Mesendoderm (in vitro differentiated cells): ENCODE measurements at regions not wholly inside any gene's neighbourhood (a gene's known extent, or its start where the extent isn't known, plus 50 kb on each side); places are given as distances from the start of the nearest gene placed in this dataset.

Experiments
- DNase-seq: peaks from one replicate; pipeline ENCODE4 v3.0.0; 2013
- H2AK5ac ChIP-seq: 2 replicates; pipeline ENCODE4 v1.6.1; 2013; ENCODE audit warnings: low read length, inconsistent platforms
- H2BK120ac ChIP-seq: 2 replicates; pipeline ENCODE4 v1.6.1; 2013; ENCODE audit warnings: low read depth, mild to moderate bottlenecking, low read length, moderate library complexity, mixed read lengths
- H2BK15ac ChIP-seq: replicated peaks from 2 replicates; pipeline ENCODE4 v1.6.1; 2013; ENCODE audit warnings: low read depth, mild to moderate bottlenecking, moderate library complexity
- H2BK5ac ChIP-seq: 2 replicates; pipeline ENCODE4 v1.6.1; 2013; ENCODE audit warnings: low read length, inconsistent platforms
- H3K18ac ChIP-seq: 2 replicates; pipeline ENCODE4 v1.6.1; 2013; ENCODE audit warnings: mild to moderate bottlenecking, low read length, mixed read lengths
- H3K23ac ChIP-seq: one replicate; pipeline ENCODE4 v1.6.1; 2013; ENCODE audit warnings: low read length
- H3K27ac ChIP-seq: 2 replicates; pipeline ENCODE4 v1.5.1; 2013; ENCODE audit warnings: low read depth, mild to moderate bottlenecking, inconsistent platforms, low read length, moderate library complexity
- H3K27me3 ChIP-seq: 2 replicates; pipeline ENCODE4 v1.6.1; 2013; ENCODE audit warnings: low read length, control low read depth, mild to moderate bottlenecking, inconsistent platforms; ENCODE audit not compliant: insufficient read depth, poor library complexity
- H3K36me3 ChIP-seq: 2 replicates; pipeline ENCODE4 v1.6.1; 2013; ENCODE audit warnings: low read length, inconsistent platforms; ENCODE audit not compliant: control insufficient read depth, insufficient read depth
- H3K4ac ChIP-seq: one replicate; pipeline ENCODE4 v1.6.1; 2013; ENCODE audit warnings: low read depth, mild to moderate bottlenecking, low read length, moderate library complexity
- H3K4me1 ChIP-seq: 2 replicates; pipeline ENCODE4 v1.6.1; 2013; ENCODE audit warnings: low read depth, low read length, inconsistent platforms; ENCODE audit not compliant: control insufficient read depth
- H3K4me2 ChIP-seq: 2 replicates; pipeline ENCODE4 v1.6.1; 2013; ENCODE audit warnings: low read length
- H3K4me3 ChIP-seq: 2 replicates; pipeline ENCODE4 v1.5.1; 2013; ENCODE audit warnings: mild to moderate bottlenecking, low read length
- H3K56ac ChIP-seq: one replicate; pipeline ENCODE4 v1.6.1; 2013; ENCODE audit warnings: low read length
- H3K79me1 ChIP-seq: 2 replicates; pipeline ENCODE4 v1.6.1; 2013; ENCODE audit warnings: low read length, inconsistent platforms
- H3K79me2 ChIP-seq: 2 replicates; pipeline ENCODE4 v1.6.1; 2013; ENCODE audit warnings: mild to moderate bottlenecking, low read length; ENCODE audit not compliant: control insufficient read depth, insufficient read depth
- H3K9ac ChIP-seq: 2 replicates; pipeline ENCODE4 v1.6.1; 2013; ENCODE audit warnings: low read length, inconsistent platforms
- H4K5ac ChIP-seq: one replicate; pipeline ENCODE4 v1.6.1; 2013; ENCODE audit warnings: low read length
- H4K8ac ChIP-seq: one replicate; pipeline ENCODE4 v1.6.1; 2013; ENCODE audit warnings: low read depth, mild to moderate bottlenecking, control low read depth, low read length, moderate library complexity
- WGBS: extraction: QIAGEN DNeasy Blood & Tissue Kit; methylation state at CpG from one replicate; pipeline ENCODE4 v1.1.7; 2013; ENCODE audit warnings: low lambda C conversion rate, missing lambda C conversion rate; ENCODE audit not compliant: insufficient coverage; ENCODE audit errors: extremely low coverage; 5-methylcytosine and 5-hydroxymethylcytosine counted together

DNA sequence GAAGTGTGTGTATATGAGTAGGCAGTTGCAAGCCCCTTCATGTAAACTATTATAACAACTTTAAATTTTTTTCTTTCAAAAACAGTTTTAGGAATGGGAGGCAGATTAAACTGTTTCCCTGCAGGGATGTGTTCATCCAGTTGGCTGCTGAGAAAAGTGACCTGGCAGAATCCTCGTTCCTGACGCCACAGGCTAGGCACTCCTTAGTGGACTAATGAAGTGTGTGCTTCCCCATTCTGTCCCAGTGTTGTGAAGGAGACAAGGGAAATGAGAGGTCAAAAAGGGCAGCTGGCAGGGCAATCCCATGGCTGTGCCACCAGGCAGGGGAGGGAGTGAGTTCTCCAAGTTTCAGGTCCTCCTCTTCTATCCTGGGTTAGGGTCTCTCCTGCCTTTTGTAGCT lies 59.8 kb downstream of the FOXD1 start:
- Histone ChIP-seq H3K79me2 (no peaks in the 10 kb centered on the region), H3K27me3 (no peaks in the 10 kb centered on the region), H2BK15ac (no peak overlapping the region), H2AK5ac (no peak overlapping the region), H3K18ac (no peak overlapping the region), H2BK5ac (no peak overlapping the region), H3K4me1 (no peaks in the 10 kb centered on the region), H4K8ac (no peak overlapping the region), H3K79me1 (no peaks in the 10 kb centered on the region), H3K4me3 (no peak overlapping the region), H3K4me2 (no peak overlapping the region), H4K5ac (no peak overlapping the region), H3K36me3 (no peaks in the 10 kb centered on the region), H3K23ac (no peak overlapping the region), H3K56ac (no peak overlapping the region), H2BK120ac (no peak overlapping the region), H3K9ac (no peak overlapping the region), H3K27ac (no peak overlapping the region), H3K4ac (no peak overlapping the region)
- no CpG with 5 or more reads among the region's 2 CpGs for WGBS
- DNase-seq, result no peak

DNA sequence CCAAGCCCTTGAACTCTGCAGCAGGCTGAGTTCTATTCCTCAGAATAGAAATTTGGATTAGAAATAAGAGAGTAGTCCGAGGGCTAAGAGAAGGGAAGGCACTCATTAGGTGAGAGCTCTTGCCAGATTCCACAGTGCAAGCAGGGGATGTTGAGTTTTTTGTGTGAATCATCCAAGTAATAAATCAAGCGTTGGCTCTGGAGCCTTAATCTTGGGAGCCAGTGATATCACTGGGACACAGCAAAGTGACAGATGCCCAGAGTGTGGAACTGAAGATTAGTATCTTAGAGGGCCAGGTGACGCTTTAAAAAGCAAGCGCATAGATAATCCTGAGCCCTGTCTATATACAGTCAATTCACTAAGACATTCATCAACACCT lies 60.3 kb downstream of the FOXD1 start:
- Histone ChIP-seq H3K18ac (no peak overlapping the region), H3K23ac (no peak overlapping the region), H2AK5ac (no peak overlapping the region), H3K79me2 (no peaks in the 10 kb centered on the region), H4K5ac (no peak overlapping the region), H3K4me3 (no peak overlapping the region), H3K4me1 (no peaks in the 10 kb centered on the region), H2BK15ac (no peak overlapping the region), H3K79me1 (no peaks in the 10 kb centered on the region), H3K27me3 (peaks cover 1% of the 10 kb centered on the region), H3K27ac (no peak overlapping the region), H3K4me2 (no peak overlapping the region), H4K8ac (no peak overlapping the region), H3K36me3 (no peaks in the 10 kb centered on the region), H3K56ac (no peak overlapping the region), H3K9ac (no peak overlapping the region), H2BK5ac (no peak overlapping the region), H2BK120ac (no peak overlapping the region), H3K4ac (no peak overlapping the region)
- WGBS, result no CpG with 5 or more reads among the region's 4 CpGs
- DNase-seq, result no peak

GRCh38 chr5:73387601-73388305 lies 60.8 kb downstream of the FOXD1 start:
- Histone ChIP-seq H3K56ac (no peak overlapping the region), H4K5ac (no peak overlapping the region), H4K8ac (no peak overlapping the region), H3K27ac (no peak overlapping the region), H2BK120ac (no peak overlapping the region), H3K23ac (no peak overlapping the region), H3K79me1 (no peaks in the 10 kb centered on the region), H3K4me3 (no peak overlapping the region), H3K9ac (no peak overlapping the region), H2BK5ac (no peak overlapping the region), H3K79me2 (no peaks in the 10 kb centered on the region), H3K36me3 (no peaks in the 10 kb centered on the region), H2BK15ac (no peak overlapping the region), H3K4me2 (no peak overlapping the region), H3K4me1 (no peaks in the 10 kb centered on the region), H3K4ac (no peak overlapping the region), H3K18ac (no peak overlapping the region), H2AK5ac (no peak overlapping the region), H3K27me3 (peaks cover 6% of the 10 kb centered on the region)
- whole genome bisulfite sequencing, result no CpG with 5 or more reads among the region's 7 CpGs
- no peak for DNase-seq

GRCh38 chr5:73387149-73387591 lies 61.4 kb downstream of the FOXD1 start:
- no peaks in the 10 kb centered on the region for H3K79me2 ChIP-seq
- H2BK5ac ChIP-seq, result no peak overlapping the region
- no CpG with 5 or more reads among the region's 1 CpG for WGBS
- no peak overlapping the region for H3K27ac ChIP-seq
- peak; percentile 37 for DNase-seq
- no peaks in the 10 kb centered on the region for H3K79me1 ChIP-seq
- no peak overlapping the region for H3K18ac ChIP-seq
- H3K23ac ChIP-seq, result no peak overlapping the region
- no peak overlapping the region for H3K4ac ChIP-seq
- H2BK15ac ChIP-seq, result no peak overlapping the region
- no peak overlapping the region for H2BK120ac ChIP-seq
- no peaks in the 10 kb centered on the region for H3K36me3 ChIP-seq
- no peak overlapping the region for H3K4me3 ChIP-seq
- no peaks in the 10 kb centered on the region for H3K4me1 ChIP-seq
- H4K5ac ChIP-seq, result no peak overlapping the region
- H3K56ac ChIP-seq, result no peak overlapping the region
- peaks cover 9% of the 10 kb centered on the region for H3K27me3 ChIP-seq
- H2AK5ac ChIP-seq, result no peak overlapping the region
- H3K4me2 ChIP-seq, result no peak overlapping the region
- no peak overlapping the region for H4K8ac ChIP-seq
- H3K9ac ChIP-seq, result no peak overlapping the region

DNA sequence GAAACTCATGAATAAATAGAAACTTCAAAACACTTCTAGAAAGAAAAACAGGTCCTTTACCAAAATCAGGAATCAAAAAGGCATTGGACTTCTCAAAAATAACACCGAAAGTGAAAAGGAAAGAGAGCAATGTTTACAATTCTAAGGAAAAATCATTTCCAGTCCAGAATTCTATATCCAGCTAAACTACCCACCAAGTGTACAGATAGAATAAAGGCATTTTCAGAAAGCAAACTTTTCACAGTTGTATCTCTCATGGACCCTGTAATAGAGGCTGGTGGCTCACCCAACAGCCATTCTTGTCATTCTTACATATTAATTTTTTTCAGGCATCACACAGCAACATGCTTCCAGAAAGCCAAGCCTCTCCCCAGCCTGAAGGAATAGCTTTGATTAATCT lies 63.7 kb downstream of the FOXD1 start:
- Histone ChIP-seq H3K4me1 (no peaks in the 10 kb centered on the region), H3K4ac (no peak overlapping the region), H2BK120ac (no peak overlapping the region), H2AK5ac (no peak overlapping the region), H3K79me2 (no peaks in the 10 kb centered on the region), H3K4me3 (no peak overlapping the region), H3K27ac (no peak overlapping the region), H2BK15ac (no peak overlapping the region), H4K5ac (no peak overlapping the region), H3K79me1 (no peaks in the 10 kb centered on the region), H3K27me3 (peaks cover 21% of the 10 kb centered on the region), H4K8ac (no peak overlapping the region), H3K4me2 (no peak overlapping the region), H3K9ac (no peak overlapping the region), H3K18ac (no peak overlapping the region), H3K23ac (no peak overlapping the region), H3K56ac (no peak overlapping the region), H2BK5ac (no peak overlapping the region), H3K36me3 (no peaks in the 10 kb centered on the region)
- no CpG with 5 or more reads among the region's 1 CpG for WGBS
- DNase-seq, result no peak

GRCh38 chr5:73382401-73382740 lies 66.2 kb downstream of the FOXD1 start:
- H2AK5ac ChIP-seq, result no peak overlapping the region
- no peak overlapping the region for H4K5ac ChIP-seq
- no peak overlapping the region for H3K4me2 ChIP-seq
- no peak overlapping the region for H4K8ac ChIP-seq
- H3K18ac ChIP-seq, result no peak overlapping the region
- no peak overlapping the region for H2BK5ac ChIP-seq
- H2BK15ac ChIP-seq, result no peak overlapping the region
- H3K27me3 ChIP-seq, result peaks cover 28% of the 10 kb centered on the region
- H3K9ac ChIP-seq, result peak overlapping the region; percentile 40
- no peaks in the 10 kb centered on the region for H3K36me3 ChIP-seq
- no peak overlapping the region for H2BK120ac ChIP-seq
- no peaks in the 10 kb centered on the region for H3K79me2 ChIP-seq
- H3K27ac ChIP-seq, result no peak overlapping the region
- DNase-seq, result peak; percentile 43
- H3K4me3 ChIP-seq, result no peak overlapping the region
- no peaks in the 10 kb centered on the region for H3K4me1 ChIP-seq
- H3K56ac ChIP-seq, result peak overlapping the region; percentile 34
- WGBS, result no CpG with 5 or more reads among the region's 27 CpGs
- no peak overlapping the region for H3K23ac ChIP-seq
- no peak overlapping the region for H3K4ac ChIP-seq
- no peaks in the 10 kb centered on the region for H3K79me1 ChIP-seq
